Lower leg skin (tissue), 3 donors: ENCODE measurements at regions not wholly inside any gene's neighbourhood (a gene's known extent, or its start where the extent isn't known, plus 50 kb on each side); places are given as distances from the start of the nearest gene placed in this dataset.

Source experiments
- CTCF ChIP-seq, 3 donors: fragments of 450-650 bp; IDR thresholded peaks; one replicate each; pipeline ENCODE4 v1.5.1; 2016; ENCODE audit warnings: antibody characterized with exemption in 3 of 3, mild to moderate bottlenecking in 3 of 3, moderate library complexity in 2 of 3
- POLR2A ChIP-seq, 2 donors: fragments of 450-650 bp; IDR thresholded peaks; one replicate each; pipeline ENCODE4 v1.6.1; 2016 to 2017; ENCODE audit warnings: antibody characterized with exemption in 2 of 2, mild to moderate bottlenecking in 1 of 2, moderate library complexity in 1 of 2

- no peak for TF ChIP-seq CTCF (IDR thresholded peaks at IDR 0.05)
- no peak for TF ChIP-seq POLR2A (IDR thresholded peaks at IDR 0.05)
These were observed 172.0 kb upstream of the LRIG1 start for GRCh38 chr3:66672830-66673229.
